GM12878 (cell line): ENCODE measurements at regions not wholly inside any gene's neighbourhood (a gene's known extent, or its start where the extent isn't known, plus 50 kb on each side); places are given as distances from the start of the nearest gene placed in this dataset.

ENCODE experiments used
- ATAC-seq: fragments of 200-7000 bp; cut with Tn5 transposase; 3 replicates; pipeline ENCODE4 v1.9.1; 2020; ENCODE audit warnings: mild to moderate bottlenecking, moderate library complexity
- BruUV-seq: library from RNA; stranded (reverse); fragments of 400-500 nt; replicated peaks from 2 replicates; lab custom pipeline; 2021; lab: Mats Ljungman, UMichigan
- CTCF ChIA-PET: fragments of 300-600 bp; sonication (Branson Sonifier 250); formaldehyde crosslinking; extraction: SDS; loops from one replicate; lab custom pipeline; 2021; ENCODE audit warnings: inconsistent platforms; lab: Yijun Ruan, JAX
- POLR2A ChIA-PET: fragments of 350-600 bp; formaldehyde crosslinking; extraction: SDS; loops from one replicate; lab custom pipeline; 2021; ENCODE audit warnings: inconsistent platforms; lab: Charles Lee
- RAD21 ChIA-PET: fragments of 300-600 bp; sonication (Branson Sonifier 250); formaldehyde crosslinking; loops from one replicate; lab custom pipeline; 2023; ENCODE audit warnings: antibody characterized with exemption; ENCODE audit not compliant: unreplicated experiment; lab: Charles Lee
- SMC1A ChIA-PET: fragments of 300-600 bp; sonication (Branson Sonifier 250); formaldehyde crosslinking; loops from one replicate; lab custom pipeline; 2023; ENCODE audit not compliant: unreplicated experiment, uncharacterized antibody; lab: Charles Lee
- DNase-seq: peaks from one replicate; pipeline ENCODE4 v3.0.0-alpha.2; 2011; ENCODE audit warnings: low read depth, low spot score
- FAIRE-seq: peaks from 3 replicates; lab custom pipeline; 2011; peaks lifted over from hg19 to GRCh38; lab: Jason Lieb, UNC
- H2AFZ ChIP-seq: 2 replicates; pipeline ENCODE4 v1.6.0; 2011; ENCODE audit warnings: low read depth, low read length, control low read depth; ENCODE audit not compliant: control insufficient read depth
- H3K27ac ChIP-seq: 2 replicates; pipeline ENCODE4 v1.5.1; 2011; ENCODE audit warnings: control low read depth; ENCODE audit not compliant: control insufficient read depth, insufficient read depth
- H3K27me3 ChIP-seq, 2 experiments: replicated peaks in 1 of 2; 2 replicates each; pipeline versions ENCODE4 v1.6.0 to v1.6.1; 2011; ENCODE audit warnings: low read length in 1 of 2; ENCODE audit not compliant: control insufficient read depth in 2 of 2, insufficient read depth in 2 of 2
- H3K36me3 ChIP-seq, 2 experiments: 2 replicates each; pipeline ENCODE4 v1.5.1; 2011; ENCODE audit warnings: low read length in 1 of 2; ENCODE audit not compliant: control insufficient read depth in 2 of 2, insufficient read depth in 2 of 2
- H3K4me1 ChIP-seq: 2 replicates; pipeline ENCODE4 v1.6.1; 2011; ENCODE audit warnings: mild to moderate bottlenecking, low read length, moderate library complexity, mixed read lengths; ENCODE audit not compliant: control insufficient read depth, insufficient read depth
- H3K4me2 ChIP-seq: 2 replicates; pipeline ENCODE4 v1.6.0; 2011; ENCODE audit warnings: control low read depth; ENCODE audit not compliant: control insufficient read depth, insufficient read depth
- H3K4me3 ChIP-seq: fragments of 200-600 bp; sonication (generic); 2 replicates; pipeline ENCODE4 v1.5.1; 2016
- H3K79me2 ChIP-seq: 2 replicates; pipeline ENCODE4 v1.6.0; 2011; ENCODE audit warnings: low read length; ENCODE audit not compliant: control insufficient read depth, insufficient read depth
- H3K9ac ChIP-seq: 2 replicates; pipeline ENCODE4 v1.8.0; 2011; ENCODE audit warnings: low read length, control low read depth, mixed read lengths; ENCODE audit not compliant: control insufficient read depth, insufficient read depth
- H3K9me3 ChIP-seq: replicated peaks from 3 replicates; pipeline ENCODE4 v1.5.1; 2011; ENCODE audit warnings: mild to moderate bottlenecking, low read length; ENCODE audit not compliant: control insufficient read depth, insufficient read depth
- H4K20me1 ChIP-seq: 2 replicates; pipeline ENCODE4 v1.6.0; 2011; ENCODE audit not compliant: control insufficient read depth, insufficient read depth
- BCLAF1 ChIP-seq: fragments of 450-650 bp; IDR thresholded peaks from 2 replicates; pipeline ENCODE4 v1.6.1; 2017; ENCODE audit warnings: antibody characterized with exemption, mild to moderate bottlenecking, moderate library complexity
- DPF2 ChIP-seq: fragments of 450-650 bp; IDR thresholded peaks from 2 replicates; pipeline ENCODE4 v1.6.1; 2017; ENCODE audit warnings: mild to moderate bottlenecking
- EED ChIP-seq: sonication (generic); IDR thresholded peaks from 2 replicates; pipeline ENCODE4 v1.6.1; 2016; ENCODE audit warnings: antibody characterized with exemption, low read depth
- HDGF ChIP-seq: fragments of 450-650 bp; IDR thresholded peaks from 2 replicates; pipeline ENCODE4 v1.6.1; 2016; ENCODE audit warnings: antibody characterized with exemption
- IRF4 ChIP-seq: IDR thresholded peaks from 2 replicates; pipeline ENCODE4 v1.6.1; 2011; ENCODE audit warnings: low read depth, low read length
- IRF5 ChIP-seq: fragments of 450-650 bp; IDR thresholded peaks from 2 replicates; pipeline ENCODE4 v1.6.1; 2017; ENCODE audit warnings: borderline replicate concordance
- MTA2 ChIP-seq: fragments of 450-650 bp; IDR thresholded peaks from 2 replicates; pipeline ENCODE4 v1.6.1; 2016; ENCODE audit warnings: low read depth, mild to moderate bottlenecking, moderate library complexity
- NFIC ChIP-seq: IDR thresholded peaks from 2 replicates; pipeline ENCODE4 v1.6.1; 2012; ENCODE audit warnings: low read depth, mild to moderate bottlenecking, inconsistent platforms, low read length, moderate library complexity
- NKRF ChIP-seq: fragments of 450-650 bp; conservative IDR thresholded peaks from 2 replicates; pipeline ENCODE4 v1.6.1; 2017; ENCODE audit warnings: mild to moderate bottlenecking, moderate library complexity
- NR2F1 ChIP-seq: fragments of 450-650 bp; conservative IDR thresholded peaks from 2 replicates; pipeline ENCODE4 v1.6.1; 2017; ENCODE audit warnings: mild to moderate bottlenecking
- RAD51 ChIP-seq: fragments of 450-650 bp; IDR thresholded peaks from 2 replicates; pipeline ENCODE4 v1.6.1; 2016; ENCODE audit warnings: moderate library complexity, mild to moderate bottlenecking, inconsistent platforms
- RUNX3 ChIP-seq: IDR thresholded peaks from 2 replicates; pipeline ENCODE4 v1.6.1; 2012; ENCODE audit warnings: low read length, inconsistent platforms
- WGBS: methylation state at CpG from one replicate; pipeline ENCODE4 v1.1.6; 2016; ENCODE audit warnings: low lambda C conversion rate; ENCODE audit not compliant: insufficient replicate concordance, insufficient coverage; ENCODE audit errors: missing lambda C conversion rate; 5-methylcytosine and 5-hydroxymethylcytosine counted together
- in situ Hi-C: fragments of 300-500 bp; cut with MboI; formaldehyde crosslinking; loops from 9 replicates; pipeline ENCODE4 v1.14.3; 2018; ENCODE audit warnings: mixed read lengths
- intact Hi-C: fragments of 100-400 bp; cut with micrococcal nuclease; formaldehyde crosslinking; loops from one replicate; pipeline ENCODE4 v1.14.2; 2022; ENCODE audit not compliant: unreplicated experiment

- TF ChIP-seq HDGF (no peak), IRF5 (no peak), MTA2 (peak; percentile 95), NKRF (no peak), NR2F1 (0 out of 2 replicates have a peak, but pooled peaks have one; percentile 16), RUNX3 (peak; percentile 30; the same call in 1 of the 2 replicates), DPF2 (peak; percentile 51; the same call in 1 of the 2 replicates)
Observed at GRCh38 chr13:31880851-31881494, 141.6 kb downstream of the RXFP2 start (continued).

- no peak overlapping the region for H3K4me2 ChIP-seq
- H3K27me3 ChIP-seq = no peaks in the 10 kb centered on the region
- no peak for FAIRE-seq
- no peaks in the 10 kb centered on the region for H3K79me2 ChIP-seq
- no peak for TF ChIP-seq EED
- peak; percentile 66; the same call in 1 of the 2 replicates for TF ChIP-seq RAD51
- no peak for TF ChIP-seq IRF4
- TF ChIP-seq BCLAF1 = no peak
- no peak for TF ChIP-seq HDGF
- TF ChIP-seq NFIC = 0 out of 2 replicates have a peak, but pooled peaks have one; percentile 5
- TF ChIP-seq, all 136 proteins: peak for 2
- no peaks in the 10 kb centered on the region for H3K36me3 ChIP-seq
- no peak overlapping the region for H3K4me3 ChIP-seq
- DNase-seq = no peak
- in situ Hi-C loops (no loop called here), intact Hi-C loops (loop anchor here (1.0 kb wide), 1 partner anchor 15 kb away; no protein-coding TSS in a partner anchor)
- H2AFZ ChIP-seq = no peak overlapping the region
- ChIA-PET POLR2A (no interaction called here), SMC1A (interaction anchor here (1.5 kb wide), 1 partner anchor 15 kb away, joined by 7 read pairs; no protein-coding TSS in a partner anchor), RAD21 (no interaction called here), CTCF (interaction anchor here (1.0 kb wide), 1 partner anchor 28 kb away, joined by 4 read pairs; no protein-coding TSS in a partner anchor)
- H3K4me1 ChIP-seq = peaks cover 11% of the 10 kb centered on the region
- H3K9me3 ChIP-seq = no peaks in the 10 kb centered on the region
- BruUV-seq = no TSS peak
- no peaks in the 10 kb centered on the region for H4K20me1 ChIP-seq
- ATAC-seq = no peak
- WGBS = 90% methylated on average over 3 of the region's 3 CpGs
- no peak overlapping the region for H3K27ac ChIP-seq
- H3K9ac ChIP-seq = no peak overlapping the region
Observed at GRCh38 chr13:31881495-31881882, 142.2 kb downstream of the RXFP2 start.
